ENCODE measurements at regions not wholly inside any gene's neighbourhood (a gene's known extent, or its start where the extent isn't known, plus 50 kb on each side); places are given as distances from the start of the nearest gene placed in this dataset.

DNA sequence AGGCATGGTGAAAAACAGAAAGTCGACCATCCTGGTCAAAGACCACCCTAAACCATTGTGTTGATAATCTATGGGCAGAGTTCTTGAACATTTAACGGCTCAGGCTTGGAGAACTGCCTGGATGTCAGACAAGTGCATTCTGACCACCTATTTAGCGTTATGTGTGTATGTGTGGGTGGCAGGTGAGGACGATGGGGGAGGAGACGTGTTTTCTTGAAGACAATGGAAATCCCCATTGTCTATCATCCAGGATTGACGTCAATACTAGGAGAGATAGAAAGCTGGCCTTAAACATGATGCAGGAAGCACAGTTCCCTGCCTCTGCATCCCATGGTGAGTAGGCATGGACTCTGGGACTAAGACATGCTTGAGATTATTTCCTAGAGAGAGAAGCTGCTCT is 157.4 kb upstream of the MAF start:
- no peak overlapping the region for H3K27ac ChIP-seq (ENCODE audit: low read depth, low read length)
- POLR2A ChIA-PET, result no interaction called here
- TF ChIP-seq, protein P1, sequence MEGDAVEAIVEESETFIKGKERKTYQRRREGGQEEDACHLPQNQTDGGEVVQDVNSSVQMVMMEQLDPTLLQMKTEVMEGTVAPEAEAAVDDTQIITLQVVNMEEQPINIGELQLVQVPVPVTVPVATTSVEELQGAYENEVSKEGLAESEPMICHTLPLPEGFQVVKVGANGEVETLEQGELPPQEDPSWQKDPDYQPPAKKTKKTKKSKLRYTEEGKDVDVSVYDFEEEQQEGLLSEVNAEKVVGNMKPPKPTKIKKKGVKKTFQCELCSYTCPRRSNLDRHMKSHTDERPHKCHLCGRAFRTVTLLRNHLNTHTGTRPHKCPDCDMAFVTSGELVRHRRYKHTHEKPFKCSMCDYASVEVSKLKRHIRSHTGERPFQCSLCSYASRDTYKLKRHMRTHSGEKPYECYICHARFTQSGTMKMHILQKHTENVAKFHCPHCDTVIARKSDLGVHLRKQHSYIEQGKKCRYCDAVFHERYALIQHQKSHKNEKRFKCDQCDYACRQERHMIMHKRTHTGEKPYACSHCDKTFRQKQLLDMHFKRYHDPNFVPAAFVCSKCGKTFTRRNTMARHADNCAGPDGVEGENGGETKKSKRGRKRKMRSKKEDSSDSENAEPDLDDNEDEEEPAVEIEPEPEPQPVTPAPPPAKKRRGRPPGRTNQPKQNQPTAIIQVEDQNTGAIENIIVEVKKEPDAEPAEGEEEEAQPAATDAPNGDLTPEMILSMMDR (IDR thresholded peaks at IDR 0.05; ENCODE audit: low read depth, low read length), result no peak
- no peak for DNase-seq (ENCODE audit: low read depth, low spot score)
- H3K27me3 ChIP-seq (ENCODE audit: control insufficient read depth, insufficient read depth, low read length), result no peaks in the 10 kb centered on the region
- no peaks in the 10 kb centered on the region for H3K9me3 ChIP-seq (ENCODE audit: control insufficient read depth, insufficient read depth, low read length)
- H3K4me3 ChIP-seq (ENCODE audit: low read depth, low read length), result no peak overlapping the region
- CTCF ChIA-PET, result no interaction called here

DNA sequence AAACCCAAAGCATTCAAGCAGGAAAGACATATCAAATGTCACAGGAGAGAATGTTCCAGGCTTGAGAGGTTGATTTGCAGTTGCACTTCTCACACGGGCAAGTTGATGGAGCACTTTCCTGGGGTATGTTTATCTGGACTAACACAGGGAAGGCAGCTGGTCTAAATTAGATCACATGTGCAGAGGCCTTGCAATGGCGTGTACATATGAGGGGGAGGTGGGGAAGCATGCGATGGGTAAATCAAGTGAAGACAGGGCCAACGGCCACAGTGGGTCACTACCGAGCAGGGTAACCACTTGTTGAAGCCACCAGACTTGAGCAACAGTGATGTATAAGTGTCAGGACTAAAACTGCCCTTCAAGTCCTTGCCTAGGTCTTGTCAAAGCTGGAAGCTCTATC is 156.6 kb upstream of the MAF start:
- TF ChIP-seq, protein P1 (IDR thresholded peaks at IDR 0.05; ENCODE audit: low read depth, low read length), result no peak
- ChIA-PET POLR2A (no interaction called here), CTCF (no interaction called here)
- Histone ChIP-seq H3K9me3 (ENCODE audit: control insufficient read depth, insufficient read depth, low read length) (no peaks in the 10 kb centered on the region), H3K4me3 (ENCODE audit: low read depth, low read length) (no peak overlapping the region), H3K27ac (ENCODE audit: low read depth, low read length) (no peak overlapping the region), H3K27me3 (ENCODE audit: control insufficient read depth, insufficient read depth, low read length) (no peaks in the 10 kb centered on the region)
- DNase-seq (ENCODE audit: low read depth, low spot score), result no peak

DNA sequence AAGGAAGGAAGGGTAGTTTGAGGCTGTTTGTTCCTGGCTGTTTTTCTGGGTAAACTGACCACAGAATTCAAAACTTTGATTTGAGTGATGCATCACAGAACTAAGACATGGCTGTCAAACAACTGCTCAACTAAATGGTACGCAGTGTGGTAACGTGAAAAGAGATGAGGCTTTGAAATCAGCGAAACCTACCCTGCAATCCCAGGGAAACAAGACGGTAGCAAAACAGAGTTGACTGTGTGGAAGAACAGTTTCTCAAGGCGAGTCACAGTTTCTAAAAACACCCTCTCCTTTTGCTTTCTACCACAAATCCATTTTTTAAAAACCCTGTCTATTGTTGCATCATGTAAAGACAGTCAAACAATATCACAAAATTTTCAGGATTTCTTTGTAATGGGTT is 156.0 kb upstream of the MAF start:
- CTCF ChIA-PET, result no interaction called here
- POLR2A ChIA-PET, result no interaction called here
- Histone ChIP-seq H3K9me3 (ENCODE audit: control insufficient read depth, insufficient read depth, low read length) (no peaks in the 10 kb centered on the region), H3K27ac (ENCODE audit: low read depth, low read length) (no peak overlapping the region), H3K4me3 (ENCODE audit: low read depth, low read length) (no peak overlapping the region), H3K27me3 (ENCODE audit: control insufficient read depth, insufficient read depth, low read length) (no peaks in the 10 kb centered on the region)
- DNase-seq (ENCODE audit: low read depth, low spot score), result no peak
- TF ChIP-seq, protein P1 (IDR thresholded peaks at IDR 0.05; ENCODE audit: low read depth, low read length), result no peak

DNA sequence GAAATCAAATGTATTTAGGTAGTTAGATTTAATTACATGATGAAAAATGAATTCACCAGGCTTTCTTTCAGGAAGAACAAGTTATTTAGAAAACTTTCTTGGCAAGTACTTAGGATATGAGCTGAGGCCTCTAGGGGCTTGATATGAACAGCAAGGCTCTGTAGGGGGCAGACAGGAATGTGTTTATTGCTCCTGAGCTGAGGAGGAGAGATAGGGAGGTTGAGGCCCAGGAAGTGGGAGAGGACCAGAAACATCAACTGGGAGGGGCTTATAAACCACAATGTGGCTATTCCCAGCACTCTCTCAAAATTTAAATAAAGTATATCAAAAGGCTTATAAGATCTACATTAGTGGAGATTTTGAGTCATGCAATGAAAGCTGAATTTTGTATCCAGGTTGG is 154.0 kb upstream of the MAF start:
- Histone ChIP-seq H3K27ac (ENCODE audit: low read depth, low read length) (no peak overlapping the region), H3K4me3 (ENCODE audit: low read depth, low read length) (no peak overlapping the region), H3K9me3 (ENCODE audit: control insufficient read depth, insufficient read depth, low read length) (no peaks in the 10 kb centered on the region; the same call in 1 of the 2 replicates), H3K27me3 (ENCODE audit: control insufficient read depth, insufficient read depth, low read length) (no peaks in the 10 kb centered on the region)
- ChIA-PET CTCF (no interaction called here), POLR2A (no interaction called here)
- no peak for DNase-seq (ENCODE audit: low read depth, low spot score)
- TF ChIP-seq, protein P1 (IDR thresholded peaks at IDR 0.05; ENCODE audit: low read depth, low read length), result no peak

DNA sequence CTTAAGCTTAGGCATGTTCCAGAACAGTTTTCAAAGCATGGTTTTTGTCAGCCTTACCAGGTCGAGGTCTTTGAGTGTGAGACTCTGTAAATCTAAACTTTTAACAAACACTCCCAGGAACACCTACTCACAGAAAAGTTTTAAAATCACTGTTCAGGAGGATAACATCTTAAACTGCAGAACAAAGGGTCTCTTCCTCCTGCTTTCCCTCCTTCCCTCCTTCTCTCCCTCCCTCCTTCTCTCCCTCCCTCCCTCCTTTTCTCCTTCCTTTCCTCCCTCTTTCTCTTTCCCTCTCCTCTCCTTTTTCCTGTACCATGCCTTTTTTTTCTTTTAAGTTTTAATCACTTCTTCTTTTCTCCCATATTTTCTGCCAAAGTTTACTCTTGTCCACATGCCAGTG is 153.5 kb upstream of the MAF start:
- TF ChIP-seq, protein P1 (IDR thresholded peaks at IDR 0.05; ENCODE audit: low read depth, low read length), result no peak
- CTCF ChIA-PET, result no interaction called here

More for the DNA sequence above, 153.5 kb upstream of the MAF start:
- POLR2A ChIA-PET, result no interaction called here
- DNase-seq (ENCODE audit: low read depth, low spot score), result no peak
- H3K4me3 ChIP-seq (ENCODE audit: low read depth, low read length), result no peak overlapping the region
- H3K27me3 ChIP-seq (ENCODE audit: control insufficient read depth, insufficient read depth, low read length), result no peaks in the 10 kb centered on the region
- no peaks in the 10 kb centered on the region; the same call in 1 of the 2 replicates for H3K9me3 ChIP-seq (ENCODE audit: control insufficient read depth, insufficient read depth, low read length)
- no peak overlapping the region for H3K27ac ChIP-seq (ENCODE audit: low read depth, low read length)
